Testis (tissue), 2 donors: ENCODE measurements at regions not wholly inside any gene's neighbourhood (a gene's known extent, or its start where the extent isn't known, plus 50 kb on each side); places are given as distances from the start of the nearest gene placed in this dataset.

Source experiments
- CTCF ChIP-seq, 3 experiments: fragments of 450-650 bp in 2 of 3; fragments of 200-600 bp in 1 of 3; sonication (generic) in 1 of 3; IDR thresholded peaks; one replicate each; pipeline ENCODE4 v1.5.1; 2016 to 2019; ENCODE audit warnings: antibody characterized with exemption in 3 of 3, mild to moderate bottlenecking in 2 of 3, moderate library complexity in 1 of 3
- POLR2A ChIP-seq: fragments of 450-650 bp; IDR thresholded peaks from one replicate; pipeline ENCODE4 v1.6.1; 2017; ENCODE audit warnings: antibody characterized with exemption, mild to moderate bottlenecking, moderate library complexity

GRCh38 chr18:1421502-1421901 is 516.8 kb downstream of the ADCYAP1 start:
- TF ChIP-seq CTCF (IDR thresholded peaks at IDR 0.05) (no peak), POLR2A (no peak)
